B cell (primary cell): ENCODE measurements at regions not wholly inside any gene's neighbourhood (a gene's known extent, or its start where the extent isn't known, plus 50 kb on each side); places are given as distances from the start of the nearest gene placed in this dataset.

ENCODE experiments used
- ATAC-seq: fragments of 200-7000 bp; cut with Tn5 transposase; one replicate; pipeline ENCODE4 v1.10.0; 2021; ENCODE audit warnings: low read depth, mild to moderate bottlenecking, moderate number of reproducible peaks, moderate library complexity
- CTCF ChIA-PET: fragments of 350-600 bp; sonication (Branson Sonifier 250); formaldehyde crosslinking; loops from one replicate; lab custom pipeline; 2021; ENCODE audit warnings: antibody characterized with exemption, inconsistent platforms; lab: Charles Lee
- POLR2A ChIA-PET: fragments of 350-600 bp; sonication (Branson Sonifier 250); formaldehyde crosslinking; loops from one replicate; lab custom pipeline; 2021; ENCODE audit warnings: antibody characterized with exemption; lab: Charles Lee
- DNase-seq: peaks from one replicate; pipeline ENCODE4 v3.0.0; 2013
- H2AFZ ChIP-seq: 2 replicates; pipeline ENCODE4 v1.6.1; 2012; ENCODE audit warnings: mild to moderate bottlenecking, low read depth, low read length; ENCODE audit not compliant: insufficient read depth, poor library complexity, severe bottlenecking
- H3K27ac ChIP-seq, 2 donors: 1 replicate in 1 of 2; 2 replicates in 1 of 2; pipeline ENCODE4 v1.5.1; 2012 to 2013; ENCODE audit warnings: low read length in 2 of 2, mild to moderate bottlenecking in 2 of 2, moderate library complexity in 1 of 2
- H3K27me3 ChIP-seq, 4 experiments: fragments of 200-600 bp in 1 of 4; sonication (generic) in 1 of 4; replicated peaks in 1 of 4; 1 replicate in 2 of 4; 2 replicates in 2 of 4; pipeline versions ENCODE4 v1.6.1 to v1.7.0; 2013 to 2016; ENCODE audit warnings: low read length in 3 of 4, mild to moderate bottlenecking in 2 of 4, mixed read lengths in 1 of 4, moderate library complexity in 1 of 4; ENCODE audit not compliant: insufficient read depth in 4 of 4, control insufficient read depth in 3 of 4; ENCODE audit errors: control extremely low read depth in 1 of 4
- H3K36me3 ChIP-seq, 2 experiments: replicated peaks in 1 of 2; 1 replicate in 1 of 2; 2 replicates in 1 of 2; pipeline versions ENCODE4 v1.6.1 to v1.7.1; 2013; ENCODE audit warnings: low read length in 1 of 2; ENCODE audit not compliant: insufficient read depth in 2 of 2, control insufficient read depth in 1 of 2; ENCODE audit errors: control extremely low read depth in 1 of 2, extremely low read depth in 1 of 2
- H3K4me1 ChIP-seq, 2 donors: fragments of 200-600 bp in 1 of 2; sonication (generic) in 1 of 2; 1 replicate in 1 of 2; 2 replicates in 1 of 2; pipeline versions ENCODE4 v1.5.1 to v1.6.1; 2013 to 2017; ENCODE audit warnings: low read length in 2 of 2; ENCODE audit not compliant: control insufficient read depth in 2 of 2, insufficient read depth in 2 of 2
- H3K4me2 ChIP-seq: replicated peaks from 2 replicates; pipeline ENCODE3; 2012; ENCODE audit warnings: mild to moderate bottlenecking, low read depth, low read length; ENCODE audit not compliant: poor library complexity, severe bottlenecking
- H3K4me3 ChIP-seq, 5 experiments: fragments of 200-600 bp in 1 of 5; sonication (generic) in 1 of 5; 1 replicate in 3 of 5; 2 replicates in 2 of 5; pipeline versions ENCODE4 v1.5.1 to v1.7.0; 2011 to 2016; ENCODE audit warnings: low read length in 4 of 5, mild to moderate bottlenecking in 4 of 5, low read depth in 2 of 5, control low read depth in 1 of 5, moderate library complexity in 1 of 5; ENCODE audit not compliant: insufficient read depth in 1 of 5; ENCODE audit errors: control extremely low read depth in 1 of 5, extremely low read depth in 1 of 5
- H3K79me2 ChIP-seq: fragments of 200-600 bp; sonication (generic); one replicate; pipeline ENCODE4 v1.6.0; 2016; ENCODE audit warnings: low read length; ENCODE audit not compliant: control insufficient read depth, insufficient read depth
- H3K9ac ChIP-seq: fragments of 200-600 bp; sonication (generic); 2 replicates; pipeline ENCODE4 v1.6.1; 2017; ENCODE audit warnings: mild to moderate bottlenecking, low read length, moderate library complexity
- H3K9me3 ChIP-seq, 3 donors: one replicate each; pipeline versions ENCODE4 v1.6.1 to v1.7.1; 2013; ENCODE audit warnings: low read length in 2 of 3; ENCODE audit not compliant: control insufficient read depth in 2 of 3, insufficient read depth in 1 of 3; ENCODE audit errors: control extremely low read depth in 1 of 3
- H4K20me1 ChIP-seq: 2 replicates; pipeline ENCODE4 v1.6.0; 2012; ENCODE audit warnings: mild to moderate bottlenecking, low read length; ENCODE audit not compliant: insufficient read depth, control insufficient read depth, poor library complexity, severe bottlenecking
- H3K27ac Mint-ChIP-seq: one replicate; pipeline ENCODE4 v1.8.0; 2021; ENCODE audit warnings: mixed read lengths
- H3K27me3 Mint-ChIP-seq: one replicate; pipeline ENCODE4 v1.8.0; 2021; ENCODE audit warnings: mixed read lengths
- H3K4me1 Mint-ChIP-seq: one replicate; pipeline ENCODE4 v1.8.0; 2021; ENCODE audit warnings: mixed read lengths
- H3K4me3 Mint-ChIP-seq: one replicate; pipeline ENCODE4 v1.8.0; 2021; ENCODE audit warnings: mixed read lengths
- H3K9me3 Mint-ChIP-seq: one replicate; pipeline ENCODE4 v1.8.0; 2022; ENCODE audit warnings: mixed read lengths; ENCODE audit not compliant: insufficient read depth
- EZH2 ChIP-seq: IDR thresholded peaks from 2 replicates; pipeline ENCODE4 v1.6.1; 2012; ENCODE audit warnings: borderline replicate concordance, low read depth, mild to moderate bottlenecking, moderate library complexity, low read length; ENCODE audit not compliant: insufficient read depth, poor library complexity, severe bottlenecking
- WGBS: methylation state at CpG from one replicate; pipeline ENCODE4 v1.1.5; 2013; ENCODE audit warnings: missing lambda C conversion rate; ENCODE audit not compliant: insufficient coverage; 5-methylcytosine and 5-hydroxymethylcytosine counted together
- intact Hi-C: fragments of 100-400 bp; cut with micrococcal nuclease; formaldehyde crosslinking; loops from one replicate; pipeline ENCODE4 v1.10.0; 2022
- TF ChIP-seq, protein P1 (sequence below): fragments of 200-600 bp; IDR thresholded peaks from one replicate; pipeline ENCODE4 v1.8.0; 2022; ENCODE audit warnings: antibody characterized with exemption, mild to moderate bottlenecking

DNA sequence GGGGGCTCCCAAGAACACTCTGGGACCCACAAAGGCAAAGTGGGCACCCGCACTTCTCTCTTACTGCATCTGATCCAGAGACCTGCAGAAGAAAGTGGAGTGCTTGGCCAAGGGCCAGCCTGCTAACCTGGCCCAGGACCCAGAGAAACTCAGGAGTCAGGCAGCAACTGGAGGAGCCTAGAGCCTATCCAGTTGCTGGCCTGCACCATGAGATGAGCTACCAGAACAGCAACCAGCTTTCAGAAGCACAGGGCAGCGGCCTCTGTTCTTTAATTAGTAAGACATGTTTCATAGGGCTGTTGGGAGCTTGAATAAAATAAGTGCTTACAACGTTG is 298.3 kb downstream of the GADD45G start:
- Histone ChIP-seq H4K20me1 (no peaks in the 10 kb centered on the region), H3K4me3 (no peak overlapping the region), H3K4me2 (no peak overlapping the region), H3K9me3 (no peaks in the 10 kb centered on the region), H3K27me3 (peaks cover 0 to 3% (median 1%) of the 10 kb centered on the region in 4 experiments), H3K4me1 (no peaks in the 10 kb centered on the region), H3K27ac (no peak overlapping the region), H2AFZ (no peak overlapping the region), H3K36me3 (no peaks in the 10 kb centered on the region), H3K79me2 (no peaks in the 10 kb centered on the region), H3K9ac (no peak overlapping the region)
- H3K4me3 Mint-ChIP-seq: no peak overlapping the region
- TF ChIP-seq, protein P1, sequence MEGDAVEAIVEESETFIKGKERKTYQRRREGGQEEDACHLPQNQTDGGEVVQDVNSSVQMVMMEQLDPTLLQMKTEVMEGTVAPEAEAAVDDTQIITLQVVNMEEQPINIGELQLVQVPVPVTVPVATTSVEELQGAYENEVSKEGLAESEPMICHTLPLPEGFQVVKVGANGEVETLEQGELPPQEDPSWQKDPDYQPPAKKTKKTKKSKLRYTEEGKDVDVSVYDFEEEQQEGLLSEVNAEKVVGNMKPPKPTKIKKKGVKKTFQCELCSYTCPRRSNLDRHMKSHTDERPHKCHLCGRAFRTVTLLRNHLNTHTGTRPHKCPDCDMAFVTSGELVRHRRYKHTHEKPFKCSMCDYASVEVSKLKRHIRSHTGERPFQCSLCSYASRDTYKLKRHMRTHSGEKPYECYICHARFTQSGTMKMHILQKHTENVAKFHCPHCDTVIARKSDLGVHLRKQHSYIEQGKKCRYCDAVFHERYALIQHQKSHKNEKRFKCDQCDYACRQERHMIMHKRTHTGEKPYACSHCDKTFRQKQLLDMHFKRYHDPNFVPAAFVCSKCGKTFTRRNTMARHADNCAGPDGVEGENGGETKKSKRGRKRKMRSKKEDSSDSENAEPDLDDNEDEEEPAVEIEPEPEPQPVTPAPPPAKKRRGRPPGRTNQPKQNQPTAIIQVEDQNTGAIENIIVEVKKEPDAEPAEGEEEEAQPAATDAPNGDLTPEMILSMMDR: no peak
- no peak for TF ChIP-seq EZH2
- POLR2A ChIA-PET: no interaction called here
- no peak overlapping the region for H3K27ac Mint-ChIP-seq
- H3K9me3 Mint-ChIP-seq: no peaks in the 10 kb centered on the region
- peaks cover 27% of the 10 kb centered on the region for H3K27me3 Mint-ChIP-seq
- ATAC-seq (no peak), DNase-seq (no peak)
- intact Hi-C loops: no loop called here
- CTCF ChIA-PET: no interaction called here
- H3K4me1 Mint-ChIP-seq: no peaks in the 10 kb centered on the region
- WGBS: 100% methylated on average over 1 of the region's 3 CpGs

DNA sequence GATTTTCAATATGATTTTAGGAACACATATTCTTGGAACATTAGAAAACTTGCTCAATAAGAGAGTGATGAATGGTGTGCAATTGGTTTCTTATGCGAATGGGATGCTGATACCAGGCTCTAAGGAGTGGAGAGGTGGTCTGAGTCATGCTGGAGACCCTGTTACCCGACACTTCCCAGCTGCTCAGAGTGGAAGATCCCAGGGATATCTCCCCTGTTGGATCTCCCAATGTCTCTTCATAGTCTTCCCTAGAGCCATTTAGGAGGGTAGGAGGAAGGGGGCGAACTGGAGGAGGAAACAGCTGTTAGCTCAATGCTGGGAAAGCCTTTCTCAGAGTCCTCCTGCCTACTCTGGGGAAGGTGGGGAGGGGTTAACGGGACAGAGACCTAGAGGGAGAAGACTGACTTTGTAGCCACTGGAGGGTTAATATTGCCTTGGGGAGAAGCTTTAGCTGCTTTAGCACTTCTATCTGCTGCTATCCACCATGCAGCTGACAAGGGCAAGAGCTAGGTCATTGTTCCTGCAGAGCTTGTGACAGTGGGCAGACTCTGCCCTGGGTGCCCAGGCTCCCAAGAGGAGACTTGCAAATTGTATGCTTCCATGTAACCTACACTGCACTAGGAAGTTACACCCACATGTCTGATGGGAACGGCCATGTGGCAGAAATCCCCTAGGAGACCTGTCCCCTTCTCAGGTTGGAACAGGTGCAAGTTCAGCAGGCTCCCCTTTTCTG is 301.0 kb downstream of the GADD45G start:
- H3K9me3 ChIP-seq: no peaks in the 10 kb centered on the region
- no peak overlapping the region for H3K4me3 ChIP-seq
- H2AFZ ChIP-seq: no peak overlapping the region
- no peaks in the 10 kb centered on the region for H4K20me1 ChIP-seq
- Mint-ChIP-seq H3K27me3 (peaks cover 21% of the 10 kb centered on the region), H3K9me3 (no peaks in the 10 kb centered on the region), H3K27ac (no peak overlapping the region), H3K4me3 (no peak overlapping the region), H3K4me1 (no peaks in the 10 kb centered on the region)
- peaks cover 0 to 3% (median 1%) of the 10 kb centered on the region in 4 experiments for H3K27me3 ChIP-seq
- no peak overlapping the region for H3K27ac ChIP-seq
- DNase-seq (no peak), ATAC-seq (no peak)
- no peak overlapping the region for H3K4me2 ChIP-seq
- no peaks in the 10 kb centered on the region for H3K79me2 ChIP-seq
- ChIA-PET POLR2A (no interaction called here), CTCF (no interaction called here)
- 86% methylated on average over 5 of the region's 5 CpGs for WGBS
- no peaks in the 10 kb centered on the region for H3K4me1 ChIP-seq
- intact Hi-C loops: no loop called here
- TF ChIP-seq EZH2: no peak
- TF ChIP-seq, protein P1: no peak
- H3K36me3 ChIP-seq: no peaks in the 10 kb centered on the region
- no peak overlapping the region for H3K9ac ChIP-seq
